Sigmoid colon (tissue), 4 donors: ENCODE measurements at regions not wholly inside any gene's neighbourhood (a gene's known extent, or its start where the extent isn't known, plus 50 kb on each side); places are given as distances from the start of the nearest gene placed in this dataset.

Source experiments
- EP300 ChIP-seq, 4 donors: sonication (generic); formaldehyde crosslinking; IDR thresholded peaks; one replicate each; pipeline ENCODE4 v1.6.1; 2017; ENCODE audit warnings: antibody characterized with exemption in 4 of 4
- POLR2A ChIP-seq, 2 donors: fragments of 450-650 bp; IDR thresholded peaks; one replicate each; pipeline ENCODE4 v1.6.1; 2016; ENCODE audit warnings: antibody characterized with exemption in 2 of 2, mild to moderate bottlenecking in 2 of 2, moderate library complexity in 2 of 2
- TF ChIP-seq, protein P1 (sequence below), 4 experiments: fragments of 450-650 bp in 3 of 4; fragments of 200-600 bp in 1 of 4; IDR thresholded peaks; one replicate each; pipeline ENCODE4 v1.5.1; 2016 to 2019; ENCODE audit warnings: antibody characterized with exemption in 4 of 4, mild to moderate bottlenecking in 3 of 4, moderate library complexity in 2 of 4

DNA sequence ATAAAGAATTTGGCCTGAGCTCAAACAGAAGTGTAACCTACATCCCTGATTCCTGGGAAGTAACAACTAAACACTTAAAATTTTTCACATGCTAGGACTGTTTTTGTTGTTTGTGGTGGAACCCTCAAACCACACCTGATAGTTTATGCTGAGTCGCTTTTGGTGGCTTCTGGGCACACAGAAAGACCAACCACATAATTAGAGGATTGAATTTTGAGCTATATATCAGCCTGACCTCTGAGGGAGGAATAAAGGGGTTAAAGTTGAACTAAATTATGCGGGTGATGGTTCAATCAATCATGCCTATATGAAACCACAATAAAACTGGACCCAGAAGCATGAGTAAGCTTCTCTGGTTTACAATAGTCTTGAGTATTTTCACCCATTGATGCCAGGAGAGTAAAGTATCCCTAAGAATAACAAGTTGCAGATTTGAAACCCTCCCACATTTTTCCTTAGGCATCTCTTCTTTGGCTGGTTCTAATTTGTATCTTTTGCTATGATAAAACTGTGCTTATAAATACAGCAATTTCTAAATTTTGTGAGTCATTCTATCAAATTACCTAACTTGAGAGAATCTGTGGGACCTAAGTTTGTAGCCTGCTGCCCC lies 1304.5 kb upstream of the GBE1 start:
- TF ChIP-seq, protein P1, sequence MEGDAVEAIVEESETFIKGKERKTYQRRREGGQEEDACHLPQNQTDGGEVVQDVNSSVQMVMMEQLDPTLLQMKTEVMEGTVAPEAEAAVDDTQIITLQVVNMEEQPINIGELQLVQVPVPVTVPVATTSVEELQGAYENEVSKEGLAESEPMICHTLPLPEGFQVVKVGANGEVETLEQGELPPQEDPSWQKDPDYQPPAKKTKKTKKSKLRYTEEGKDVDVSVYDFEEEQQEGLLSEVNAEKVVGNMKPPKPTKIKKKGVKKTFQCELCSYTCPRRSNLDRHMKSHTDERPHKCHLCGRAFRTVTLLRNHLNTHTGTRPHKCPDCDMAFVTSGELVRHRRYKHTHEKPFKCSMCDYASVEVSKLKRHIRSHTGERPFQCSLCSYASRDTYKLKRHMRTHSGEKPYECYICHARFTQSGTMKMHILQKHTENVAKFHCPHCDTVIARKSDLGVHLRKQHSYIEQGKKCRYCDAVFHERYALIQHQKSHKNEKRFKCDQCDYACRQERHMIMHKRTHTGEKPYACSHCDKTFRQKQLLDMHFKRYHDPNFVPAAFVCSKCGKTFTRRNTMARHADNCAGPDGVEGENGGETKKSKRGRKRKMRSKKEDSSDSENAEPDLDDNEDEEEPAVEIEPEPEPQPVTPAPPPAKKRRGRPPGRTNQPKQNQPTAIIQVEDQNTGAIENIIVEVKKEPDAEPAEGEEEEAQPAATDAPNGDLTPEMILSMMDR (IDR thresholded peaks at IDR 0.05): no peak
- no peak for TF ChIP-seq POLR2A (IDR thresholded peaks at IDR 0.05)
- TF ChIP-seq EP300 (IDR thresholded peaks at IDR 0.05): no peak
